Activated T-helper 2 cell treated with anti-CD3 and anti-CD28 coated beads, Interferon-gamma antibody, Interleukin-2, Interleukin-4, amounts not matched to agents 10 μg/mL and 5 μg/mL and 100 μg/mL, durations not matched to agents 14 hours and 24 hours and 36 hours (primary cell): ENCODE measurements at regions not wholly inside any gene's neighbourhood (a gene's known extent, or its start where the extent isn't known, plus 50 kb on each side); places are given as distances from the start of the nearest gene placed in this dataset.
"Not testable (repeated sequence)": the region's sequence is repeated elsewhere in the genome, so short reads cannot be mapped to it uniquely, and the experiment has no call there.

Source experiments
- DNase-seq: peaks from one replicate; pipeline ENCODE4 v3.0.0; 2021; ENCODE audit warnings: low spot score
- H3K27ac Mint-ChIP-seq: one replicate; pipeline ENCODE4 v1.8.0; 2021; ENCODE audit warnings: mixed read lengths
- H3K27me3 Mint-ChIP-seq: one replicate; pipeline ENCODE4 v1.8.0; 2021; ENCODE audit warnings: low read depth, mixed read lengths
- H3K36me3 Mint-ChIP-seq: one replicate; pipeline ENCODE4 v1.8.0; 2021; ENCODE audit warnings: low read depth, mixed read lengths
- H3K4me1 Mint-ChIP-seq: one replicate; pipeline ENCODE4 v1.8.0; 2021; ENCODE audit warnings: low read depth, mixed read lengths
- H3K4me3 Mint-ChIP-seq: one replicate; pipeline ENCODE4 v1.8.0; 2021; ENCODE audit warnings: low read depth, mild to moderate bottlenecking, moderate library complexity, mixed read lengths
- H3K9me3 Mint-ChIP-seq: one replicate; pipeline ENCODE4 v1.8.0; 2021; ENCODE audit warnings: mixed read lengths
- intact Hi-C: fragments of 100-400 bp; cut with micrococcal nuclease; formaldehyde crosslinking; loops from one replicate; pipeline ENCODE4 v1.15.1; 2023

DNA sequence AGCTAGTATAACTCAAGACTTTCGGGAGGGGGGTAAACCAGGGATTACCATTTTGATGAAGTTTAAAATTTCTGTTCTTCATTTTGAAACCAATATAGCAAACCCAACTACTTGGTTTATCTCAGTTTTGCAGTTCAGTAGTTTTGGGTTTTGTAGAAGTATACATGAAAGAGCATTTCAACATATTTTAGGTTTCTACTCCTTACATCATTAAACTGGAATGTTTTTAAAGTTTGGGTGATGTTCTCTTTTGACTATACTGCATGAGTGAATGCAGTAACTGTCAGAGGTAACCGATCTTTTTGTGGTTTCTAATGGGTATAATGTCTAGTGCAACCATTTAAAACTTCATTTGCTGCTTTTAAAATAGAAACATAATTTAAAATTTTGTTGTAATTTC is 248.3 kb upstream of the MAD2L1 start:
- intact Hi-C loops, result no loop called here
- Mint-ChIP-seq H3K27ac (no peak overlapping the region), H3K4me3 (no peak overlapping the region), H3K4me1 (no peaks in the 10 kb centered on the region), H3K27me3 (no peaks in the 10 kb centered on the region), H3K9me3 (no peaks in the 10 kb centered on the region), H3K36me3 (no peaks in the 10 kb centered on the region)
- no peak for DNase-seq

DNA sequence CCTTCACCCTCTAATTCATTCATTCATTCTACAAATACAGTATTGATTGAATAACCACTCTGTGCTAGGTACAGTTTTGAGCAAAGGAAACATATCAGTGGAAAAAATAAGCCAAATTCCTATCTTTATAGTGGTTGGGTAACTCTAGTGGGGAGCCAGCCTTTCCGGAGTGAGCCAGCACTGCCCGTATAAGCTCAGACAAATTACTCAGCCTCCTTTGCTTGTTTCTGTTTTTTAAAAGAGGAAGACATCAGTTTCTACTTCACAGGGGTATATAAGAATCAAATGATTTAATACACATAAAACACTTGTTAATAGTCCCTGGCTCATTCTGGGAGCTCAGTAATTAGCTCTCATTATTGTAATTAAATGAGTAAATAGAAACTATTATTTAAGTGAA is 238.2 kb upstream of the MAD2L1 start:
- intact Hi-C loops, result no loop called here
- H3K4me3 Mint-ChIP-seq, result no peak overlapping the region
- no peaks in the 10 kb centered on the region for H3K4me1 Mint-ChIP-seq
- H3K27ac Mint-ChIP-seq, result no peak overlapping the region
- no peaks in the 10 kb centered on the region for H3K36me3 Mint-ChIP-seq
- H3K9me3 Mint-ChIP-seq, result peaks cover 4% of the 10 kb centered on the region
- no peaks in the 10 kb centered on the region for H3K27me3 Mint-ChIP-seq
- DNase-seq, result no peak

DNA sequence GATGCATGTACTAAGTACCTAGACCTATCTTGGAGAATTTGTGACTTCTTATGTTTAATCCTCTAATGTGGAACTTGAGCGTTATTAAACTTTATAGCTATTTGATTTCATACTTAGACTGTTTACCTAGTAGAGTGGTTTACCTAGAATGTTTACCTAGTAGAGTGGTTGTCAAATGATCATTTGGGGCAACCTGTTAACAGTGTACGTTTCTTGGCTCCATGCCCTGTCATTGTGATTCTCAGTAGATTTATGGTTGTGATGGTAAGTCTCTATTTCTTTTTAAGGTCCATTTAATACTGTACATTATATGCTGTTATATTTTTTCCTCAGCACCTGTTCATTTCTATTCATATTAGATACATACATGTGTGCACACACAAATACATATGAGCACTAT is 233.0 kb upstream of the MAD2L1 start:
- no peaks in the 10 kb centered on the region for H3K36me3 Mint-ChIP-seq
- intact Hi-C loops, result no loop called here
- no peak overlapping the region for H3K4me3 Mint-ChIP-seq
- no peak for DNase-seq
- no peaks in the 10 kb centered on the region for H3K27me3 Mint-ChIP-seq
- no peak overlapping the region for H3K27ac Mint-ChIP-seq
- H3K4me1 Mint-ChIP-seq, result no peaks in the 10 kb centered on the region
- no peaks in the 10 kb centered on the region for H3K9me3 Mint-ChIP-seq

DNA sequence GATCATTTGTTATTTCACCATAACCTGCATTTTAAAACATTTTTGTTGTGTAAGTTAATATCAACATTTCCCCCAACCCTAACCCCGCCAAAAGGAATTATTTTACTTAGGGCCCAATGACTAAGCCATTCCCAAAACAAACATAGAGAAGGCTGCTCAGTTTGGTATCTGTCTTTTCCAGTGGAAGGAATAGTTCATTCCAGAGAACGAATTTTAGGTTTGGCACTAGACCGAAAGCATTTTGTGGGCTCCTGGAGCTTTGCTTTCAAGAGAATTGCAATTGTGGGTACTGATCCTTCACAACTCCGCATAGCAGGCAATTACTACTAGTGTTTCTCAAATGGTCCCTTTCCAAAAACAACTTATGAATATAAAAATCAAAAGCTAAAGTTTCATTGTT is 226.7 kb upstream of the MAD2L1 start:
- intact Hi-C loops, result no loop called here
- H3K4me1 Mint-ChIP-seq, result no peaks in the 10 kb centered on the region
- no peak overlapping the region for H3K4me3 Mint-ChIP-seq
- no peaks in the 10 kb centered on the region for H3K9me3 Mint-ChIP-seq
- no peak overlapping the region for H3K27ac Mint-ChIP-seq
- no peaks in the 10 kb centered on the region for H3K27me3 Mint-ChIP-seq
- H3K36me3 Mint-ChIP-seq, result no peaks in the 10 kb centered on the region
- no peak for DNase-seq

DNA sequence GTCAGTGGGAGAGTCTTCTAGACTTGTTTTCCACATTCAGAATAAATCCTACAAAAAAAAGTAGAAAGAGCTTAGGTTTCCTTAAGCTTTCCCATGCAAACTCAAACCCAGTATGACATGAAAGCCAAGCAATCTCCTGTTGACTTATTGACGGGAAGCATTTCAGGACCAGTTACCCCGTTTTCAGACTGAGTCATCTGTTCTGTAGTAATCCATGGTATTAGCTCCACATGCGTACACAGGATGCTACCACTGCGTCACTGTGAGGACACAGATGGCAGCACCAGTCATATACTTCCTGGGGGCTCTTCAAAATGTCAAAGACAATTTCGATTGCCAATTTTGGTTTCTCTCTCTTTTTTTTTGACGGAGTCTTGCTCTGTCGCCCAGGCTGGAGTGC is 224.9 kb upstream of the MAD2L1 start:
- no peaks in the 10 kb centered on the region for H3K36me3 Mint-ChIP-seq
- H3K27ac Mint-ChIP-seq, result no peak overlapping the region
- no peak overlapping the region for H3K4me3 Mint-ChIP-seq
- H3K4me1 Mint-ChIP-seq, result no peaks in the 10 kb centered on the region
- no peaks in the 10 kb centered on the region for H3K27me3 Mint-ChIP-seq
- DNase-seq, result no peak
- intact Hi-C loops, result no loop called here
- H3K9me3 Mint-ChIP-seq, result no peaks in the 10 kb centered on the region

DNA sequence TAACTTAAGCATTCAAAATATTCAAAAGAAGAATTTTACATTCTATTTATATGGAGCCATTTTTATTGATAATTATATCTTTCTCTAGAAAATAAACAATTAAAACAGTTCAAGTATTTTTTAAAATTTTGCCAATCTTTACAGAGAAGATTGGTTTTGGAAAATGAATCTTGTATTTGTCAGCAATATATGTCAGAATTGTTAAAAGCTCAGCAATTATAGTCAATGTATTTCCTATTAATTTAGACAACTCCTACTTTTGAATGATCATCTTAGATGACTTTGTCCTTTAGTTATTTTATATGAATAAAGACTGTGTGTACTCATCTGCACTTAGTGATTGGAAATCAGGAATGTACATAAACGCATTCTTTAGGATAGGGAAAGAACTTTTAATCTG is 223.9 kb upstream of the MAD2L1 start:
- H3K4me1 Mint-ChIP-seq, result no peaks in the 10 kb centered on the region
- H3K4me3 Mint-ChIP-seq, result no peak overlapping the region
- no peaks in the 10 kb centered on the region for H3K36me3 Mint-ChIP-seq
- no peaks in the 10 kb centered on the region for H3K27me3 Mint-ChIP-seq
- H3K9me3 Mint-ChIP-seq, result no peaks in the 10 kb centered on the region
- intact Hi-C loops, result no loop called here
- DNase-seq, result no peak
- no peak overlapping the region for H3K27ac Mint-ChIP-seq

DNA sequence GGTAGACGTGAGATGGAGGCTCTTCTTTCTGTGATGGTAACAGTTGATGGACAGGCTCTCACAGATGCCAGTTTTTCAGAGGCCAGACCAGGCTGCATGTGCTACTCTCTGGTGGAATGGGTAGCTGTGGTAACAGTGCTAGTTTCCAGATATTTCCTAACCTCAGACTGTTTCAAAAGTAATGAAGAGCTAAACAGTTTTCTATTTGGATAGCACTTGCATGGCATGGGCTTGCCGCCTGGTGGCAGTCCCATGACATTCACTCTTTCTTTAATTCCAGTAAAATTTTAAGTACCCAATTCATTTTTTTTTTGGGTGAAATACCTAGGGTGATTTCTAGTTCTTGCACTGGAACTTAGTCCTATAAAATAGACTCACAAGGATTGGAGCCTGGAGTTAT is 220.2 kb upstream of the MAD2L1 start:
- no peak overlapping the region for H3K27ac Mint-ChIP-seq
- no peaks in the 10 kb centered on the region for H3K4me1 Mint-ChIP-seq
- H3K27me3 Mint-ChIP-seq, result no peaks in the 10 kb centered on the region

DNA sequence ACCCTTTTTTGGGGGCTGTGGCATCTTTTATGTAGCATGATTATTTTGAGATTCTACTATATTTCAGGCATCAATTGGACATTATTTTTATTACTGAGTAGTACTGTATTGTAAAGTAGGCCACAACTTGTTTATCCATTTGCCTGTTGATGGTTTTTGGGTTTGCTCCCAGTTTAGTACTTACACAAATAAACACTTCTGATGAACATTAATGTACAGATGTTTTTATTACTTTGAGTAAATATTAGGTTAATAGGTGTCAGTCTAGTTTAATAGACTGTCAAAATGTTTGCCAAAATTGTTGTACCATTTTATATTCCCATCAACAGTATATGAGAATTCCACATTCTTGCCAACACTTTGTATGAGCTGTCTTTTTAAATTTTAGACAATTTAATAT is 214.9 kb upstream of the MAD2L1 start:
- Mint-ChIP-seq H3K36me3 (no peaks in the 10 kb centered on the region), H3K9me3 (no peaks in the 10 kb centered on the region), H3K27ac (no peak overlapping the region), H3K27me3 (no peaks in the 10 kb centered on the region), H3K4me3 (no peak overlapping the region), H3K4me1 (no peaks in the 10 kb centered on the region)
- intact Hi-C loops, result no loop called here
- DNase-seq, result no peak

More for the DNA sequence above, 220.2 kb upstream of the MAD2L1 start:
- no peak overlapping the region for H3K4me3 Mint-ChIP-seq
- DNase-seq, result no peak
- no peaks in the 10 kb centered on the region for H3K9me3 Mint-ChIP-seq
- H3K36me3 Mint-ChIP-seq, result no peaks in the 10 kb centered on the region
- intact Hi-C loops, result no loop called here

DNA sequence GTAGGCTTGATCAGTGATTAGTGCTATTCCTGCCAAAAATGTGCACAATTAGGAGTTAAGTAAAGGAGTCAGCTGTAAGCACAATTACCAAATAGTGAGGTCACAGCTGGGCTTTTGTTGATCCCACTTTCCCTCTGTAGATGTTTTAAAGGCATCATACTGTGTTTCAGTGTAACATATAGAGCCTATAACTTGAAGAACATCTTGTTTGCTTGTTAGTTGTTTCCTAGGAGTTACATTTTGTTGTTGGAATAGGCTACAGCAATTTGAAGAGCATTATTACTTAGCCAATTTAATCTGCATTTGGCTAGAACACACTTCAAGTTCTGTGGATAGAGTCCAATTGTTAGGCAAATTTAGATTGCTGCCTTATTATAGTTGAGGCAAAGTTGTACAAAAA is 210.7 kb upstream of the MAD2L1 start:
- Mint-ChIP-seq H3K36me3 (no peaks in the 10 kb centered on the region), H3K27me3 (no peaks in the 10 kb centered on the region)

DNA sequence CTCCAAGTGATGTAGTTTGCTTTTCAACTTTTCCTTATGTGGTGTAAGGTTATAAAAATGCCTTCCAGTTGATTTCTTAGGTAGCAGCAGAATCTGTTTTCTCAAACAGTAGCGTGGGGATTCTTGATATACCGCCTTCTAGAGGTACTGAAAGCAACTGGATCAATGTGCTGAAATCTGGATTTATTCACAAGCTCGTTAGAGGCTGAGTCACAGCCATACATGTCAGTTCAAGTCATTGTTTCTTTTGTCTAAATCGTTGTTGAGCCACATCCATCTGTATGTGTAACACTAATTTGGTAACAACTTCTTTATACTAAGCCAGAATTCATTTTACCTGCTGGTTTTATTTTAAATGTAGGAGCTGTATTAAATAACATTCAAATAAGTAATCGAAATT is 200.0 kb upstream of the MAD2L1 start:
- no peak for DNase-seq
- Mint-ChIP-seq H3K9me3 (no peaks in the 10 kb centered on the region), H3K36me3 (no peaks in the 10 kb centered on the region), H3K4me3 (no peak overlapping the region), H3K4me1 (no peaks in the 10 kb centered on the region), H3K27ac (no peak overlapping the region), H3K27me3 (no peaks in the 10 kb centered on the region)
- intact Hi-C loops, result no loop called here

More for the DNA sequence above, 210.7 kb upstream of the MAD2L1 start:
- no peaks in the 10 kb centered on the region for H3K9me3 Mint-ChIP-seq
- H3K4me3 Mint-ChIP-seq, result no peak overlapping the region
- H3K27ac Mint-ChIP-seq, result no peak overlapping the region
- no peak for DNase-seq
- H3K4me1 Mint-ChIP-seq, result no peaks in the 10 kb centered on the region
- intact Hi-C loops, result no loop called here

DNA sequence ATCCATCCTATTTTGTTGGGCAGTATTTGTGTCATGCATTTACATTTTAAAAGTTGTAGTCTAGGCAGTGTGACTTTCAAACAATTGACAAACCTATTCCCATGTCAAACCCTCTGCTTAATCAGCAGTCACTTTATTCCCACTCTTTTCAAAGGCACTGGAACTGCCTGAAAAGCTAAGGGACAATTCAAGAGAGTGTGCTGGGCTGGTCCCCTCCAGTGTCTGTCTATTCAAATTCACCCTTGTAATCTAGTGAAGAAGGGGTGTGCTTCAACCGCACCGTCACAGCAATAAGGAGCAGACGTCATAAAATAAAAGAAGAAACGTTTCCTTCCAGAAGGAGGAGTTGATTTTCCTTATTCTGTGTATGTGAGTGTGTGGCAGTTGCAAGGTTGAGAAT is 197.0 kb upstream of the MAD2L1 start:
- DNase-seq, result no peak
- H3K27me3 Mint-ChIP-seq, result no peaks in the 10 kb centered on the region
- intact Hi-C loops, result no loop called here

DNA sequence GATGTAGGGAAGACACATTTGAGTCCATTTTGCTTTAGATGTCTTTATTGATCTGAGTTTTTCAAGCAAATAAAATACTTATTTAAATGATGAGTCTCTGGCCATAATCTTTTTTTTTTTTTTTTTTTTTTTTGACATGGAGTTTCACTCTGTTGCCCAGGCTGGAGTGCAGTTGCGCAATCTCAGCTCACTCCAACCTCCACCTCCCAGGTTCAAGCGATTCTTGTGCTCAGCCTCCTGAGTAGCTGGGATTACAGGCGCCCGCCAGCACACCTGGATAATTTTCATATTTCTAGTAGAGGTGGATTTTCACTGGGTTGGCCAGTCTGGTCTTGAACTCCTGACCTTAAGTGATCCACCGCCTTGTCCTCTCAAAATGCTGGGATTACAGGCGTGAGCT is 194.5 kb upstream of the MAD2L1 start:
- Mint-ChIP-seq H3K27me3 (no peaks in the 10 kb centered on the region), H3K4me1 (no peaks in the 10 kb centered on the region), H3K27ac (no peak overlapping the region), H3K36me3 (no peaks in the 10 kb centered on the region), H3K4me3 (no peak overlapping the region), H3K9me3 (no peaks in the 10 kb centered on the region)
- intact Hi-C loops, result no loop called here
- no peak for DNase-seq

More for the DNA sequence above, 197.0 kb upstream of the MAD2L1 start:
- H3K9me3 Mint-ChIP-seq, result no peaks in the 10 kb centered on the region
- no peak overlapping the region for H3K27ac Mint-ChIP-seq
- no peak overlapping the region for H3K4me3 Mint-ChIP-seq
- H3K4me1 Mint-ChIP-seq, result no peaks in the 10 kb centered on the region
- H3K36me3 Mint-ChIP-seq, result no peaks in the 10 kb centered on the region

DNA sequence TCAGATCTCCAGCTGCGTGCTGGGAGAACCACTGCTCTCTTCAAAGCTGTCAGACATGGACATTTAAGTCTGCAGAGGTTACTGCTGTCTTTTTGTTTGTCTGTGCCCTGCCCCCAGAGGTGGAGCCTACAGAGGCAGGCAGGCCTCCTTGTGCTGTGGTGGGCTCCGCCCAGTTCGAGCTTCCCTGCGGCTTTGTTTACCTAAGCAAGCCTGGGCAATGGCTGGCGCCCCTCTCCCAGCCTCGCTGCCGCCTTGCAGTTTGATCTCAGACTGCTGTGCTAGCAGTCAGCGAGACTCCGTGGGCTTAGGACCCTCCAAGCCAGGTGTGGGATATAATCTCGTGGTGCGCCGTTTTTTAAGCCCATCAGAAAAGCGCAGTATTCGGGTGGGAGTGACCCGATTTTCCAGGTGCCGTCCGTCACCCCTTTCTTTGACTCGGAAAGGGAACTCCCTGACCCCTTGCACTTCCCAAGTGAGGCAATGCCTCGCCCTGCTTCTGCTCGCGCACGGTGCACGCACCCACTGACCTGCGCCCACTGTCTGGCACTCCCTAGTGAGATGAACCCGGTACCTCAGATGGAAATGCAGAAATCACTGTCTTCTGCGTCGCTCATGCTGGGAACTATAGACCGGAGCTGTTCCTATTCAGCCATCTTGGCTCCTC is 189.6 kb upstream of the MAD2L1 start:
- intact Hi-C loops, H3K9me3 Mint-ChIP-seq, H3K4me1 Mint-ChIP-seq, H3K4me3 Mint-ChIP-seq, H3K27me3 Mint-ChIP-seq, H3K27ac Mint-ChIP-seq, H3K36me3 Mint-ChIP-seq, DNase-seq: not testable (repeated sequence)
